HG03159 (cell line): ENCODE measurements at regions not wholly inside any gene's neighbourhood (a gene's known extent, or its start where the extent isn't known, plus 50 kb on each side); places are given as distances from the start of the nearest gene placed in this dataset.

Experiments used
- ATAC-seq: cut with Tn5 transposase; IDR thresholded peaks from one replicate; pipeline ENCODE4 v1.9.1; 2021; ENCODE audit warnings: mild to moderate bottlenecking, moderate library complexity; ENCODE audit not compliant: unreplicated experiment

GRCh38 chr2:16006537-16007166, 66.3 kb downstream of the MYCN start:
- no peak for ATAC-seq

DNA sequence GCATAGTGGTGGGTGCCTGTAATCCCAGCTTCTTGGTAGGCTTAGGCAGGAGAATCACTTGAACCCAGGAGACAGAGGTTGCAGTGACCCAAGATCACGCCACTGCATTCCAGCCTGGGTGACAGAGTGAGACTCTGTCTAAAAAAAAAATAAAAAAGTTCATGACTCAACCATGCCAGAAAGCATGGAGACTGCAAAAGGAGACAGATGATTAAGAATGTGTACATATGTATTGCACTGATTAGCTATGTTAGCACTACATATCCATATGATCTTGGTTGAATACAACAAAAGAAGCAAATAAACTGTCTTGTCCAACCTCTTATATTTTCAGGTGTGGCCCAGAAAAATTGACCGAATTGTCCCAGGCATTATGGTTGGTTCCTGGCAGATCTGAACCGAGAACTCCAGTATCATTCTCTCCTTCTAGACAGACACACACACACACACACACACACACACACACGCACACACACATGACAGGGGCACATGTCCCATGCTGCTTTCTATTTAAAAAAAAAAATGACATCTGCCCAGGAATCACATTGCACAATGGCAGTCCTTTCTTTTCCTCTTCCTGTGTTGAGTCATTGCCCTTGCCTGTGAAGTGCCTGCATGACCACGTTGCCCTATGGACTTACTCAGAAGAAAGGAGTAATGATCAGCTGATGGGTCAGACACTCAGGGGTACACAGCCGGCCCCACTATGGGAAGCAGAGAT, 65.6 kb downstream of the MYCN start:
- no peak for ATAC-seq

GRCh38 chr2:16005389-16005788, 65.0 kb downstream of the MYCN start:
- no peak for ATAC-seq

GRCh38 chr2:16003809-16004208, 63.5 kb downstream of the MYCN start:
- ATAC-seq = no peak

DNA sequence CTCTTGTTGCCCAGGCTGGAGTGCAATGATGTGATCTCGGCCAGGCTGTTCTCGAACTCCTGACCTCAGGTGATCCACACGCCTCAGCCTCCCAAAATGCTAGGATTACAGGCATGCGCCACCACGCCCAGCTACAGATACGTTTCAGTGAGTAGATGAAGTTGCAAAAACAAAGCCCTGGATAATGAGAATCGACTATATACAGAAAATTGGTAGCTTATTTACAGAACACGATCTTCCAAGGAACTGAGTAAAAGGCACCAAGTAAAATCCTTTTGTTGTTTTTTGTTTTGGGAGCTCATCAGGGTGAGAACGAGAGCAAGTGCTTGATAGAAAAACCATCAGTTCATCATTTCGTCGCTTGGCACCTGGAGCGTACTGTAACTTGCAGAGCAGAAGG, 62.8 kb downstream of the MYCN start:
- no peak for ATAC-seq

DNA sequence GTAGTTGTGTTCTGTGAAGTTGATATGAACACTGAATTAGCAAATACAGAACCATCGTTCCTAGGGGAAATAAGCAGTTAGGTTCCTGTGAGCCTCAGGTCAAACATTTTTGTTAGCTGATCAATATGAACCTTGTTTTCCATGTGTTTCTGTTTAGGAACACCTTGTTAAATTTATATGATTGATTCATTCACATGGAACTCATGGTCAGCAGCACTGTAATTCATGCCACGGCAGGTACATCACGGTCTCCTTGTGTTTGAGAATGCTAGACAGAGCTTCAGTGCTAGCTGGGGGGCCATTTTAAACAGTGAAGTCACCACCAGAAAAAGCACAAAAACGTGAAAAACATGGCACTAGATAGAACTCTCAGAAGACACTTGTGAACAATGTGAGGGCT, 62.2 kb downstream of the MYCN start:
- ATAC-seq = no peak

DNA sequence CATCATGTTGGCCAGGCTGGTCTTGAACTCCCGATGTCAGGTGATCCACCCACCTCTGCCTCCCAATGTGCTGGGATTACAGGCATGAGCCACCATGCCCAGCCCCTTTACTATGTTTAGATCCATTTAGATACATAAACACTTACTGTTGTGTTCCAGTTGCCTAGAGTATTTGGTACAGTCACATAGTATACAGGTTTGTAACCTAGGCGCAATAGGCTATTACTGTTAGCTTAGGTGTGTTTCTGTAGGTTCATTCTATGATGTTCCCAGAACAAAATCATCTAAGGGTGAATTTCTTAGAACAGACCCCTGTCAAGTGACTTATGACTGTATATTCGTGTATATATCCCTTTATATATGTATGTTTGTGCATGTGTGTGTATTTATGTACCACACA, 61.8 kb downstream of the MYCN start:
- no peak for ATAC-seq

GRCh38 chr2:16000642-16001041, 60.3 kb downstream of the MYCN start:
- ATAC-seq = no peak

- no peak for ATAC-seq
These were observed 59.5 kb downstream of the MYCN start for GRCh38 chr2:15999596-16000469.

DNA sequence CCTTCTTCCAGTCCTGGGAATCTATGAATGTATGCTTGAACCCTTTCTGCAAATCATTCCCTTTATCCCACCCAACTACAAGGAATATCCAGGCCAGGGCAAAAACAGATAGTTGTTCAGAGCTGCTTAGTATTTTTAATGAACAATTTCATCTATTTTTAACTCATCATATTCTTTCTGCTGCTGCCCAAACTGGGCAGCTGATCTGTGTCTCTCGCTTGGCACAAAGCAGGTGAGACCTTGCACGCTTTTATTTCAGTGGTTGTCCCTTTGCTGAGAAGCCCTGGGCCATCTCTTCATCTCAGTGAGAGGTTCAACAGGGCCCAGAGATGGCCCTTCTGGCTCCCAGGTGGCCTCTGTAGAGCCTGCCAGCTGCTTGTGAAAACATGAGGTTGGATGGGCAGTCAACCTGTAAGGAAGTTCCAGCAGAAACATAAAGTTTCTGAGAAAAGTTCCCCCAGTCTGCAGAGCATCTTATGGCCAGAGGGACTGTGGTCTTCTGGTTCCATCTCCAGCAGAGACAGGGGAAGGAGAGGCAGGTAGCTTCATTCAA, 57.5 kb downstream of the MYCN start:
- no peak for ATAC-seq

GRCh38 chr2:15996536-15997423, 56.4 kb downstream of the MYCN start:
- no peak for ATAC-seq
